ENCODE measurements at regions not wholly inside any gene's neighbourhood (a gene's known extent, or its start where the extent isn't known, plus 50 kb on each side); places are given as distances from the start of the nearest gene placed in this dataset.

GRCh38 chr18:38951633-38952032 lies 1386.0 kb upstream of the CELF4 start:
- no peak for TF ChIP-seq CTCF (IDR thresholded peaks at IDR 0.05)
- TF ChIP-seq POLR2A (IDR thresholded peaks at IDR 0.05), result no peak

Measured in Peyer's patch (tissue), 4 donors.